ENCODE measurements at regions not wholly inside any gene's neighbourhood (a gene's known extent, or its start where the extent isn't known, plus 50 kb on each side); places are given as distances from the start of the nearest gene placed in this dataset.

DNA sequence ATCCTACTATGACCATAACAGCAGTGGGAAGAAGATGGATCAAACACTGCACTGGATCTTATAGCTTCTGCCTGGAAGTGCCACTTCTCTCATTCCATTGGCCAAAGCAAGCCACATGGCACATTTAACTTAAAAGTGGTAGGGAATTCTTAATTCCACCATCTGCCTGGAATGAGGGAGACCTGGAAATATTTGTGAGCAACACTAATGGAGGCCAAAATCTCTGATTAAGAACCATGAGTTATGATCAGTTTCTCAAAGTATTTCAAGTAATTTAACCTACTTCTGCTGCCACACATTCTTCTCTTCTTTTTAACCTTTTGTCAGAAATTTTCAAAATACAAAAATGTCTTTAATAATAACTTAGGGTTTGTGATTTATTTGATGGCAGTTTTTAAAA, 154.0 kb upstream of the C1orf87 start:
- TF ChIP-seq YY1 (IDR thresholded peaks at IDR 0.05; ENCODE audit: insufficient read depth, insufficient read length), result no peak
- no peak for TF ChIP-seq SUZ12 (IDR thresholded peaks at IDR 0.05; ENCODE audit: extremely low read depth, insufficient read depth, insufficient read length)
- TF ChIP-seq ZNF274 (IDR thresholded peaks at IDR 0.05; ENCODE audit: low read depth, low read length), result no peak
